DOHH2 (cell line): ENCODE measurements at regions not wholly inside any gene's neighbourhood (a gene's known extent, or its start where the extent isn't known, plus 50 kb on each side); places are given as distances from the start of the nearest gene placed in this dataset.

Source experiments
- H3F3A ChIP-seq: fragments of 200-600 bp; sonication (generic), shearing (Covaris generic); 2 replicates; pipeline ENCODE4 v1.6.0; 2016; ENCODE audit warnings: antibody characterized with exemption, mild to moderate bottlenecking; ENCODE audit not compliant: control insufficient read depth, insufficient read depth
- H3K27ac ChIP-seq: fragments of 200-600 bp; sonication (generic); 2 replicates; pipeline ENCODE4 v1.5.1; 2014; ENCODE audit warnings: low read depth, mild to moderate bottlenecking, low read length, moderate library complexity
- H3K27me3 ChIP-seq: fragments of 200-600 bp; sonication (generic); 2 replicates; pipeline ENCODE4 v1.6.1; 2014; ENCODE audit warnings: mild to moderate bottlenecking, low read length, mixed read lengths; ENCODE audit not compliant: control insufficient read depth
- H3K36me3 ChIP-seq: fragments of 200-600 bp; sonication (generic); 2 replicates; pipeline ENCODE4 v1.6.1; 2014; ENCODE audit warnings: mild to moderate bottlenecking, low read length, moderate library complexity, mixed read lengths; ENCODE audit not compliant: control insufficient read depth
- H3K4me1 ChIP-seq: fragments of 200-600 bp; sonication (generic); 2 replicates; pipeline ENCODE4 v1.6.1; 2014; ENCODE audit warnings: mild to moderate bottlenecking, low read length, mixed read lengths; ENCODE audit not compliant: control insufficient read depth
- H3K4me2 ChIP-seq: fragments of 200-600 bp; sonication (generic); 2 replicates; pipeline ENCODE4 v1.6.0; 2014; ENCODE audit warnings: mild to moderate bottlenecking, low read length, moderate library complexity
- H3K4me3 ChIP-seq: fragments of 200-600 bp; sonication (generic); 2 replicates; pipeline ENCODE4 v1.5.1; 2014; ENCODE audit warnings: mild to moderate bottlenecking, low read length, mixed read lengths
- H3K79me2 ChIP-seq: fragments of 200-600 bp; sonication (generic); 2 replicates; pipeline ENCODE4 v1.6.1; 2014; ENCODE audit warnings: mild to moderate bottlenecking, low read length, mixed read lengths; ENCODE audit not compliant: control insufficient read depth
- H3K9me2 ChIP-seq: fragments of 200-600 bp; sonication (generic); replicated peaks from 2 replicates; pipeline ENCODE4 v1.6.1; 2014; ENCODE audit warnings: mild to moderate bottlenecking, low read length, mixed read lengths; ENCODE audit not compliant: control insufficient read depth
- H3K9me3 ChIP-seq: fragments of 200-600 bp; sonication (generic); 2 replicates; pipeline ENCODE4 v1.6.1; 2014; ENCODE audit warnings: antibody characterized with exemption, low read length, mixed read lengths; ENCODE audit not compliant: control insufficient read depth, insufficient read depth
- H4K20me1 ChIP-seq: fragments of 200-600 bp; sonication (generic); 2 replicates; pipeline ENCODE4 v1.6.0; 2014; ENCODE audit warnings: low read depth, mild to moderate bottlenecking, antibody characterized with exemption, low read length, moderate library complexity; ENCODE audit not compliant: control insufficient read depth, insufficient read depth
- CTCF ChIP-seq: fragments of 200-600 bp; sonication (generic); IDR thresholded peaks from one replicate; pipeline ENCODE4 v1.5.1; 2014; ENCODE audit warnings: antibody characterized with exemption, mild to moderate bottlenecking, low read depth, low read length; ENCODE audit not compliant: poor library complexity, severe bottlenecking
- EZH2phosphoT487 ChIP-seq: fragments of 200-600 bp; sonication (generic); IDR thresholded peaks from 2 replicates; pipeline ENCODE4 v1.6.1; 2017; ENCODE audit warnings: borderline replicate concordance, mild to moderate bottlenecking, antibody characterized with exemption, low read length, moderate library complexity, mixed read lengths

DNA sequence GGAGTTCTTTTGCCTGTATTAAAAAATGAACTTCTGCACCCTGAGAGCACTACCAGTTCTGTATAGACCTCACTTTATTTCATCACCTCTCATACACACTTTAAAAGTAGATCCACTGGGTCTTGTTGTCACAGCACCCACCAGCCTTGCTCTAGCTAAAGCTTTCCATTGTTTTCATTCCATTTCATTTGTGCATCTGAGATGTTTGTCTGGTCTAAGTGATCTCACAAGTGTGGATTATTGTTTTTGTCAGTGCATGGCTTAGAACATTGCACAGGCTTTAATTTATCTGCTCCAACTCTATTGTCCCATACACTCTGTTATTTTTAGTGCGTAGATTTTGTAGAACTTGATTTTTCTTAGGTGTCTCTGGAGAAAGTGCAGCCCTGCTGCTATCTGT is 1157.5 kb upstream of the PABPC4L start:
- H3K27ac ChIP-seq, result no peak overlapping the region
- no peak overlapping the region for H3K4me2 ChIP-seq
- H3K27me3 ChIP-seq, result no peaks in the 10 kb centered on the region
- TF ChIP-seq CTCF (no peak), EZH2phosphoT487 (no peak)
- no peak overlapping the region for H3K4me3 ChIP-seq
- no peaks in the 10 kb centered on the region for H3K9me3 ChIP-seq
- H3F3A ChIP-seq, result no peaks in the 10 kb centered on the region
- H3K9me2 ChIP-seq, result no peaks in the 10 kb centered on the region
- H3K36me3 ChIP-seq, result no peaks in the 10 kb centered on the region
- H4K20me1 ChIP-seq, result no peaks in the 10 kb centered on the region
- no peaks in the 10 kb centered on the region for H3K4me1 ChIP-seq
- no peaks in the 10 kb centered on the region for H3K79me2 ChIP-seq

DNA sequence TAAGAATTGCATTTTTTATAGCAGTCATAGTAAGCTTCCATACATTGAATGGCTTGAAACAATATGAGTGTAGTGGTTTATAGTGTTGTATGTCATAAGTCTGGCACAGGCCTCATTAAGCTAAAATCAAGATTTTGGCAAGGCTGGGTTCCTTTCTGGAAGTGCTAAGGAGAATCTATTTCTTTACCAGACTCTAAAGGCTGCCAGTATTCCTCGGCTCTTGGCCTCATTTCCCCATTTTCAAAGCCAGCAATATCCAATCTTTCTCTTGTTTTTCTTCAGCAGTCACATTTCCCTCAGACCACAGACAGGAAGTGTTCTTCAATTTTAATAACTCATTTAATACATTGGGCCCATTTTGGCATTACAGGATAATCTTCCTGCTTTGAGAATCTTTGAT is 1155.5 kb upstream of the PABPC4L start:
- H3K9me2 ChIP-seq, result no peaks in the 10 kb centered on the region
- no peaks in the 10 kb centered on the region for H3K4me1 ChIP-seq
- H3K36me3 ChIP-seq, result no peaks in the 10 kb centered on the region
- no peaks in the 10 kb centered on the region for H3F3A ChIP-seq
- no peaks in the 10 kb centered on the region for H4K20me1 ChIP-seq
- TF ChIP-seq EZH2phosphoT487, result no peak
- no peak for TF ChIP-seq CTCF
- H3K4me3 ChIP-seq, result no peak overlapping the region
- H3K4me2 ChIP-seq, result no peak overlapping the region
- no peaks in the 10 kb centered on the region for H3K9me3 ChIP-seq
- no peak overlapping the region for H3K27ac ChIP-seq
- no peaks in the 10 kb centered on the region for H3K27me3 ChIP-seq
- no peaks in the 10 kb centered on the region for H3K79me2 ChIP-seq

DNA sequence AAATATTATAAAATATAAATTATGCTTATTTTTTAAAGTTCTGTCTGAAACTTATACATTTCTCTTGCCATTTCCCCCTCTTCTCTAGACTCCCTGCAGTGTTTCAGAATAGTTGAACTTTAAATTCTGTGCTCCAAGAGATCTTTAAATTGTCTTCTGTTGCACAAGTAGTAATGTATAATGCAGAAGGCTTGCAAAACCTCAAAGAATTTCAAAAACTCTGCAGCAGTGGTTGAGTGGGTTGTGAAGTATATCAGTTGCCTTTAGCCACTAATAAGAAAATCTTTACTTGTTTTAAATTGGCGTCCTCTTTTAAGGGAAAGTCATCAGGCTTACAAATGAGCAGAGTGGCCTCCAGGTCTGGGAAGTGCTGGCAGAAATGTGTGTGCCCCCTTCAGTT is 1153.3 kb upstream of the PABPC4L start:
- Histone ChIP-seq H3K9me2 (no peaks in the 10 kb centered on the region), H3K36me3 (no peaks in the 10 kb centered on the region), H3K4me2 (no peak overlapping the region), H3K9me3 (no peaks in the 10 kb centered on the region), H3K4me1 (no peaks in the 10 kb centered on the region), H3F3A (no peaks in the 10 kb centered on the region), H3K4me3 (no peak overlapping the region), H4K20me1 (no peaks in the 10 kb centered on the region), H3K27me3 (no peaks in the 10 kb centered on the region), H3K27ac (no peak overlapping the region), H3K79me2 (no peaks in the 10 kb centered on the region)
- TF ChIP-seq EZH2phosphoT487 (no peak), CTCF (no peak)

GRCh38 chr4:135353008-135353407 is 1151.4 kb upstream of the PABPC4L start:
- Histone ChIP-seq H3K4me2 (no peak overlapping the region), H3K79me2 (no peaks in the 10 kb centered on the region), H3K4me1 (no peaks in the 10 kb centered on the region)

More at GRCh38 chr4:135353008-135353407, 1151.4 kb upstream of the PABPC4L start:
- no peak for TF ChIP-seq EZH2phosphoT487
- no peak for TF ChIP-seq CTCF
- H3K9me2 ChIP-seq, result no peaks in the 10 kb centered on the region
- H3F3A ChIP-seq, result no peaks in the 10 kb centered on the region
- H3K36me3 ChIP-seq, result no peaks in the 10 kb centered on the region
- H3K27me3 ChIP-seq, result no peaks in the 10 kb centered on the region
- no peaks in the 10 kb centered on the region for H3K9me3 ChIP-seq
- H3K4me3 ChIP-seq, result no peak overlapping the region
- H4K20me1 ChIP-seq, result no peaks in the 10 kb centered on the region
- no peak overlapping the region for H3K27ac ChIP-seq
